Central memory CD8-positive, alpha-beta T cell (primary cell): ENCODE measurements at regions not wholly inside any gene's neighbourhood (a gene's known extent, or its start where the extent isn't known, plus 50 kb on each side); places are given as distances from the start of the nearest gene placed in this dataset.
"Not testable (repeated sequence)": the region's sequence is repeated elsewhere in the genome, so short reads cannot be mapped to it uniquely, and the experiment has no call there.

Experiments used
- ATAC-seq: fragments of 150-1000 bp; cut with Tn5 transposase; replicated peaks from 2 replicates; pipeline ENCODE4 v1.10.0; 2022; ENCODE audit warnings: mild to moderate bottlenecking, moderate FRiP score, moderate number of reproducible peaks; ENCODE audit not compliant: poor library complexity, severe bottlenecking; ENCODE audit errors: extremely low read depth
- DNase-seq, 2 donors: peaks; one replicate each; pipeline ENCODE4 v3.0.0; 2021; ENCODE audit warnings: low spot score in 2 of 2
- H3K27ac Mint-ChIP-seq: one replicate; pipeline ENCODE4 v1.8.0; 2022; ENCODE audit warnings: low read depth, mild to moderate bottlenecking, moderate library complexity, mixed read lengths
- H3K27me3 Mint-ChIP-seq: one replicate; pipeline ENCODE4 v1.8.0; 2022; ENCODE audit warnings: mixed read lengths
- H3K36me3 Mint-ChIP-seq: one replicate; pipeline ENCODE4 v1.8.0; 2022; ENCODE audit warnings: mild to moderate bottlenecking, moderate library complexity, mixed read lengths; ENCODE audit not compliant: insufficient read depth
- H3K4me1 Mint-ChIP-seq: one replicate; pipeline ENCODE4 v1.8.0; 2022; ENCODE audit warnings: mixed read lengths
- H3K4me3 Mint-ChIP-seq: one replicate; pipeline ENCODE4 v1.8.0; 2022; ENCODE audit warnings: mild to moderate bottlenecking, moderate library complexity, mixed read lengths
- H3K9me3 Mint-ChIP-seq: one replicate; pipeline ENCODE4 v1.8.0; 2022; ENCODE audit warnings: mixed read lengths

- peaks cover 29% of the 10 kb centered on the region for H3K9me3 Mint-ChIP-seq
- no peak overlapping the region for H3K4me3 Mint-ChIP-seq
- H3K27me3 Mint-ChIP-seq: no peaks in the 10 kb centered on the region
- DNase-seq: no peak
- no peaks in the 10 kb centered on the region for H3K36me3 Mint-ChIP-seq
- no peak overlapping the region for H3K27ac Mint-ChIP-seq
- H3K4me1 Mint-ChIP-seq: no peaks in the 10 kb centered on the region
- no peak for ATAC-seq
Measured at GRCh38 chr4:62676962-62677361, 1476.8 kb downstream of the ADGRL3 start.

GRCh38 chr4:62670514-62670913 lies 1470.4 kb downstream of the ADGRL3 start:
- Mint-ChIP-seq H3K27me3 (no peaks in the 10 kb centered on the region), H3K4me1 (no peaks in the 10 kb centered on the region), H3K36me3 (no peaks in the 10 kb centered on the region), H3K27ac (no peak overlapping the region), H3K9me3 (peaks cover 8% of the 10 kb centered on the region), H3K4me3 (no peak overlapping the region)
- ATAC-seq: no peak
- no peak for DNase-seq

- no peak overlapping the region for H3K27ac Mint-ChIP-seq
- no peak overlapping the region for H3K4me3 Mint-ChIP-seq
- no peaks in the 10 kb centered on the region for H3K27me3 Mint-ChIP-seq
- ATAC-seq (no peak), DNase-seq (no peak)
- peaks cover 11% of the 10 kb centered on the region for H3K9me3 Mint-ChIP-seq
- no peaks in the 10 kb centered on the region for H3K36me3 Mint-ChIP-seq
- H3K4me1 Mint-ChIP-seq: no peaks in the 10 kb centered on the region
Measured at GRCh38 chr4:62661821-62662220, 1461.7 kb downstream of the ADGRL3 start.

- H3K4me3 Mint-ChIP-seq: no peak overlapping the region
- no peaks in the 10 kb centered on the region for H3K27me3 Mint-ChIP-seq
- no peaks in the 10 kb centered on the region for H3K36me3 Mint-ChIP-seq
- no peaks in the 10 kb centered on the region for H3K4me1 Mint-ChIP-seq
- H3K27ac Mint-ChIP-seq: no peak overlapping the region
- peaks cover 21% of the 10 kb centered on the region for H3K9me3 Mint-ChIP-seq
- no peak for ATAC-seq
- no peak for DNase-seq
Measured at GRCh38 chr4:62656006-62656405, 1455.9 kb downstream of the ADGRL3 start.

GRCh38 chr4:62644372-62644771 lies 1444.2 kb downstream of the ADGRL3 start:
- no peak for DNase-seq

GRCh38 chr4:62640296-62640695 lies 1440.2 kb downstream of the ADGRL3 start:
- Mint-ChIP-seq H3K27ac (no peak overlapping the region), H3K36me3 (no peaks in the 10 kb centered on the region), H3K4me3 (no peak overlapping the region), H3K4me1 (no peaks in the 10 kb centered on the region), H3K9me3 (peaks cover 6% of the 10 kb centered on the region), H3K27me3 (no peaks in the 10 kb centered on the region)
- DNase-seq (no peak), ATAC-seq (no peak)

More at GRCh38 chr4:62644372-62644771, 1444.2 kb downstream of the ADGRL3 start:
- Mint-ChIP-seq H3K36me3 (no peaks in the 10 kb centered on the region), H3K9me3 (peaks cover 6% of the 10 kb centered on the region), H3K4me3 (no peak overlapping the region), H3K27ac (no peak overlapping the region), H3K4me1 (no peaks in the 10 kb centered on the region), H3K27me3 (no peaks in the 10 kb centered on the region)
- no peak for ATAC-seq

- DNase-seq (no peak), ATAC-seq (no peak)
- no peaks in the 10 kb centered on the region for H3K36me3 Mint-ChIP-seq
- H3K27me3 Mint-ChIP-seq: no peaks in the 10 kb centered on the region
- no peak overlapping the region for H3K4me3 Mint-ChIP-seq
- H3K4me1 Mint-ChIP-seq: no peaks in the 10 kb centered on the region
- H3K9me3 Mint-ChIP-seq: peaks cover 10% of the 10 kb centered on the region
- no peak overlapping the region for H3K27ac Mint-ChIP-seq
Measured at GRCh38 chr4:62627671-62628070, 1427.5 kb downstream of the ADGRL3 start.

GRCh38 chr4:62627141-62627540 lies 1427.0 kb downstream of the ADGRL3 start:
- DNase-seq (no peak), ATAC-seq (no peak)
- Mint-ChIP-seq H3K4me3 (no peak overlapping the region), H3K36me3 (no peaks in the 10 kb centered on the region), H3K27ac (no peak overlapping the region), H3K27me3 (no peaks in the 10 kb centered on the region), H3K4me1 (no peaks in the 10 kb centered on the region), H3K9me3 (peaks cover 10% of the 10 kb centered on the region)

GRCh38 chr4:62622089-62622488 lies 1422.0 kb downstream of the ADGRL3 start:
- Mint-ChIP-seq H3K27me3 (no peaks in the 10 kb centered on the region), H3K4me1 (no peaks in the 10 kb centered on the region), H3K9me3 (peaks cover 21% of the 10 kb centered on the region), H3K27ac (no peak overlapping the region), H3K4me3 (no peak overlapping the region), H3K36me3 (no peaks in the 10 kb centered on the region)
- no peak for ATAC-seq
- no peak for DNase-seq

GRCh38 chr4:62619971-62620370 lies 1419.8 kb downstream of the ADGRL3 start:
- Mint-ChIP-seq H3K4me3 (no peak overlapping the region), H3K27ac (no peak overlapping the region), H3K4me1 (no peaks in the 10 kb centered on the region), H3K9me3 (peaks cover 18% of the 10 kb centered on the region), H3K27me3 (no peaks in the 10 kb centered on the region), H3K36me3 (no peaks in the 10 kb centered on the region)
- DNase-seq (no peak), ATAC-seq (no peak)

GRCh38 chr4:62618042-62618441 lies 1417.9 kb downstream of the ADGRL3 start:
- DNase-seq: no peak
- ATAC-seq: no peak
- peaks cover 11% of the 10 kb centered on the region for H3K9me3 Mint-ChIP-seq
- no peaks in the 10 kb centered on the region for H3K4me1 Mint-ChIP-seq
- H3K4me3 Mint-ChIP-seq: no peak overlapping the region
- no peaks in the 10 kb centered on the region for H3K27me3 Mint-ChIP-seq
- no peak overlapping the region for H3K27ac Mint-ChIP-seq
- H3K36me3 Mint-ChIP-seq: no peaks in the 10 kb centered on the region

- no peak for ATAC-seq
- Mint-ChIP-seq H3K9me3 (peaks cover 13% of the 10 kb centered on the region), H3K27ac (no peak overlapping the region), H3K4me1 (no peaks in the 10 kb centered on the region), H3K27me3 (no peaks in the 10 kb centered on the region), H3K36me3 (no peaks in the 10 kb centered on the region), H3K4me3 (no peak overlapping the region)
- no peak for DNase-seq
Measured at GRCh38 chr4:62601737-62602136, 1401.6 kb downstream of the ADGRL3 start.

GRCh38 chr4:62595265-62595664 lies 1395.1 kb downstream of the ADGRL3 start:
- peaks cover 27% of the 10 kb centered on the region for H3K9me3 Mint-ChIP-seq
- not testable (repeated sequence) for H3K4me1 Mint-ChIP-seq, H3K27me3 Mint-ChIP-seq, H3K27ac Mint-ChIP-seq, DNase-seq, H3K36me3 Mint-ChIP-seq, H3K4me3 Mint-ChIP-seq, ATAC-seq

GRCh38 chr4:62591756-62592155 lies 1391.6 kb downstream of the ADGRL3 start:
- Mint-ChIP-seq H3K4me1 (no peaks in the 10 kb centered on the region), H3K4me3 (no peak overlapping the region), H3K9me3 (peaks cover 33% of the 10 kb centered on the region), H3K27ac (no peak overlapping the region), H3K36me3 (no peaks in the 10 kb centered on the region), H3K27me3 (no peaks in the 10 kb centered on the region)
- ATAC-seq (no peak), DNase-seq (no peak)
